HUES6 (cell line): ENCODE measurements at regions not wholly inside any gene's neighbourhood (a gene's known extent, or its start where the extent isn't known, plus 50 kb on each side); places are given as distances from the start of the nearest gene placed in this dataset.
"Not testable (repeated sequence)": the region's sequence is repeated elsewhere in the genome, so short reads cannot be mapped to it uniquely, and the experiment has no call there.

Experiments used
- H3K27ac ChIP-seq: 2 replicates; pipeline ENCODE4 v1.7.0; 2013; ENCODE audit warnings: low read depth, mild to moderate bottlenecking, low read length, inconsistent platforms
- H3K27me3 ChIP-seq: 2 replicates; pipeline ENCODE4 v1.6.1; 2013; ENCODE audit warnings: low read length; ENCODE audit not compliant: control insufficient read depth, insufficient read depth
- H3K36me3 ChIP-seq: 2 replicates; pipeline ENCODE4 v1.6.1; 2013; ENCODE audit warnings: low read length; ENCODE audit not compliant: control insufficient read depth, insufficient read depth
- H3K4me1 ChIP-seq: 2 replicates; pipeline ENCODE4 v1.6.1; 2013; ENCODE audit warnings: low read length; ENCODE audit not compliant: control insufficient read depth, insufficient read depth
- H3K4me3 ChIP-seq: 2 replicates; pipeline ENCODE4 v1.5.1; 2013; ENCODE audit warnings: low read depth, low read length
- H3K9ac ChIP-seq: one replicate; pipeline ENCODE4 v1.6.1; 2013; ENCODE audit warnings: mild to moderate bottlenecking, low read length
- H3K9me3 ChIP-seq: 2 replicates; pipeline ENCODE4 v1.6.1; 2013; ENCODE audit warnings: low read depth, low read length; ENCODE audit not compliant: control insufficient read depth, insufficient read depth

DNA sequence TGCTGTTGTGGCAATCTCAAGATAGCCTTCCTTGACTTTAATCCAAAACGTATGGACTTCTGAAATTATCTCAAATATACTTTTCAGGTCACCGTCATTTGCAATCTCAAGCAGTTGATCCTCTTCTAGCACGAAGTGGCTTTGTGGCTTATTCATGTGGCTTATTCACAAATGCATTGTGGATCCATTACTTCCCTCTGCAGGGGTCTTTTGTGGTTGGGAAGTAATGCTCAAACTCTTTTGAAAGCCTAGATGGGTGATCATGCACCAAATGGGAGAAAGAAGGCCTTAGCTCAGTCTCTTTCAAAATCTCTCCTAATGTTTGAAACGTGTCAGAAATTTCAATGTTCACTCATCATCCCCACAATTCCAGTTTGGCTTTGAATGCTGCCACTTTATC lies 597.2 kb upstream of the CDH10 start:
- Histone ChIP-seq H3K36me3 (no peaks in the 10 kb centered on the region), H3K4me1 (peaks cover 4% of the 10 kb centered on the region), H3K9me3 (no peaks in the 10 kb centered on the region), H3K9ac (no peak overlapping the region), H3K27me3 (no peaks in the 10 kb centered on the region), H3K4me3 (no peak overlapping the region), H3K27ac (no peak overlapping the region)

DNA sequence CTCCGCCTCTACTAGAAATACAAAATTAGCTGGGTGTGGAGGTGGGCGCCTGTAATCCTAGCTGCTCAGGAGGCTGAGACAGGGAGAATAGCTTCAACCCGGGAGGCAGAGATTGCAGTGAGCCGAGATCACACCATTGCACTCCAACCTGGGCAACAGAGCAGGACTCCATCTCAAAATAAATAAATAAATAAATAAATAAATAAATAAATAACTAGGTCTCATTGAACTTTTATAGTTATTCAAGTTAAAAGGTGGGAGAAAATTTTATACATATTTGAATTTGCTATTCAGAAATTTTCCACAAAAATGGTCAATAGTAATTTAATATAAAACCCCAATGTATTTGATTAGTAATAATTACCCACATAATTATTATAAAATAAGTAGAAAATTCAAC lies 593.9 kb upstream of the CDH10 start:
- H3K27ac ChIP-seq, H3K4me3 ChIP-seq, H3K27me3 ChIP-seq, H3K36me3 ChIP-seq, H3K4me1 ChIP-seq, H3K9me3 ChIP-seq, H3K9ac ChIP-seq: not testable (repeated sequence)

DNA sequence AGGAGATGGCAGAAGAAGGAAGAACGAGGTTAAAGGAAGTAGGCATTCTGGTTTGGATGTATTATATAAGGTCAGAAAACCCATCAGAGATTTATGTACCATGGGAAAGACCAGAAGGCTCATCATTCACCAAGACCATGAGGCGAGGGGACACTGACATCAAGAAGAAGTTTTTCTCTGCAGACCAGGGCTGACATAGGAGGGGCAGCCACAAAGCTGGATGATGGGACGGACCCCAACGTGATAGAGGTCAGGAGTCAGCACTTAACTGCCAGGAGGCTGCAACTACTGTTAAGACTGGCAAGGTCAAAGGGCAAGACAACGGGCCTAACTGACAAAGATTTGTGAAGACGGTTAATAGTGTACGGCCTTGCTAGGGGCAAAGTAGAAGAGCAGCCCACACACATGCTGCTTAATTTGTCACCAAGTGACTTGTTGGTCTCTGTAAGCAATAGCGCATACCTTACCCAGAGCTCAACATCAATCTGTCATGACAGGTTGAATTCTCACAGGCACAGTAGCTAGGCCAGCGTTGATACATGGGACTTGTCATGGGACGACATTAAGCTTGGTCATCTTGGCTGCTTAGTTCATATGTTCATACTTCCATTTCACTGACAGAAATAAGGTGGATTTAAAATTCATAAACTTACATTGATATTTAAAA lies 579.7 kb upstream of the CDH10 start:
- H3K9ac ChIP-seq = no peak overlapping the region
- no peaks in the 10 kb centered on the region for H3K27me3 ChIP-seq
- H3K36me3 ChIP-seq = no peaks in the 10 kb centered on the region
- H3K9me3 ChIP-seq = no peaks in the 10 kb centered on the region
- H3K27ac ChIP-seq = no peak overlapping the region
- no peak overlapping the region for H3K4me3 ChIP-seq
- H3K4me1 ChIP-seq = no peaks in the 10 kb centered on the region

DNA sequence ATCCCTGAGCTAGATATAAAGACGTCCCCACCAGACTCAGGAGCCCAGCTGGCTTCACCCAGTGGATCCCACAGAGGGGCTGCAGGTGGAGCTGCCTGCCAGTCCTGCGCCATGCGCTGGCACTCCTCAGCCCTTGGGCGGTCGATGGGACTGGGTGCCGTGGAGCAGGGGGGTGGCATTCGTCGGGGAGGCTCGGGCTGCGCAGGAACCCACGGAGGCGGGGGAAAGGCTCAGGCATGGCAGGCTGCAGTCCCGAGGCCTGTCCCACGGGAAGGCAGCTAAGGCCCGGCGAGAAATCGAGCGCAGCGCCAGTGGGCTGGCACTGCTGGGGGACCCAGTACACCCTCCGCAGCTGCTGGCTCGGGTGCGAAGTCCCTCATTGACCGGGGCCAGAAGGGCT lies 555.1 kb upstream of the CDH10 start:
- not testable (repeated sequence) for H3K9me3 ChIP-seq, H3K36me3 ChIP-seq, H3K27me3 ChIP-seq, H3K27ac ChIP-seq, H3K4me3 ChIP-seq, H3K4me1 ChIP-seq, H3K9ac ChIP-seq

DNA sequence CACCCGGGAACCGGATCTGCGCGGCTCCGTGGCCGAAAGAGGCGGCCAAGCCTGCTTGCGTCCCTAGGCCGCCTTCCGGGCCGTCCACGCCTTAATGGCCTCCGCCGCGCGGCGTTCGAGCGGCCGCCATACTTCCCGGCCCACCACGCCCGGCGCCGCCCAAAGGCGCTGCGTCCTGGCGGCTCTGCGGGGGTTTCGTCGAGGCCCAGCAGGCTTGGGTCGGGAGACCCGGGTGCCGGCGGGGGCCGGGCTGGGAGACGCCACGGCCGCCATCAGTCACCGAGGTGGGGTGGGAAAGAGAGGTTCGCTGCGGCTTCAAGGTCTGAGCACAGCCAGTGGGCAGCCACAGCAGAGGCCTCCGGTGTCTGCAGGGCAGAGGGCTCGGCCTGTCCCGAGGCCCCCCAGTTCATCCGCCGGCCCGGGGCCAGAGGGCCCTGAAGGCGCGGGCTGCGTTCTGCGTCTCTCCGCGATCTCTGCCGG lies 545.8 kb upstream of the CDH10 start:
- Histone ChIP-seq H3K4me1 (no peaks in the 10 kb centered on the region), H3K9ac (no peak overlapping the region), H3K27ac (no peak overlapping the region), H3K27me3 (no peaks in the 10 kb centered on the region), H3K9me3 (no peaks in the 10 kb centered on the region), H3K36me3 (no peaks in the 10 kb centered on the region), H3K4me3 (no peak overlapping the region)

DNA sequence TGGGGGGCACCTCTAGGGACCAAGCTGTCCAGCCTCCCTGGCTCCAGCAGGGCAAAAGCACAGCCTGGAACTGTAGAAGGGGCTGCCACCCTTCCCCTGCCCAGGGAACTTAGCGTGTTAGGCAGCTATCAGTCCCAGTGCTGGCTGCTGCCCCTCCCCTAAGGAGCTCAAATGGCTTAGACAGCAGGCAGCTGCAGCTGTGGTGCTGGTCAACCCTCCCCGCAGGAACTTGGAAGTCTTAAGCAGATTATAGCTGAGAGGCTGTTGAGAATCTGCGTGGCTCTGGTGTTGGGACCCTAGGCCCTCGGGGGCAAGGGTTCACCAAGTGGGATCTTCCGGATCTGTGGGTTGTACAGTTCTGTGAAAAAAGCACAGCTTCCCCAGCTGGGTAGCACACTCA lies 536.5 kb upstream of the CDH10 start:
- Histone ChIP-seq H3K27ac (no peak overlapping the region), H3K9me3 (peaks cover 2% of the 10 kb centered on the region; the same call in 1 of the 2 replicates), H3K36me3 (no peaks in the 10 kb centered on the region), H3K9ac (no peak overlapping the region), H3K4me3 (no peak overlapping the region), H3K27me3 (no peaks in the 10 kb centered on the region), H3K4me1 (no peaks in the 10 kb centered on the region)

DNA sequence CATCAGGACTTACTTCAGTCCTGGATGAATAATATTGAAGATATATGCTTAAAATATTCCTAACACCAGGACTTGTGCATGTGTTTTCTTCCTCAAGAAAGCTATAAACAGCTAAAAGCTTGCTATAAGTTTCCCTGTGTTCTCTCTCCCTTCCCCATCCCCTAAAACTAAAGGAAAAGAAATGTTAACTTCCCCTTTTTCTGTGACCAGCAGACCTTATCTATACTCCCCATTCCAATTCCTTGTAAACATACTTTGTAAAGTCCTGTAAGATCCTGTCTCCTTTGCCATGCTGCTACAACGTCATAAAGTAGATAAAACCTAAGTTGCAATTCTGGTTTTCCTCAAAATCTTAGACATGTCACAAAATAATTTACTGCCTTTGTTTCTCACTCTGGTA lies 517.8 kb upstream of the CDH10 start:
- not testable (repeated sequence) for H3K4me1 ChIP-seq, H3K27ac ChIP-seq, H3K9ac ChIP-seq, H3K27me3 ChIP-seq, H3K9me3 ChIP-seq, H3K4me3 ChIP-seq, H3K36me3 ChIP-seq

DNA sequence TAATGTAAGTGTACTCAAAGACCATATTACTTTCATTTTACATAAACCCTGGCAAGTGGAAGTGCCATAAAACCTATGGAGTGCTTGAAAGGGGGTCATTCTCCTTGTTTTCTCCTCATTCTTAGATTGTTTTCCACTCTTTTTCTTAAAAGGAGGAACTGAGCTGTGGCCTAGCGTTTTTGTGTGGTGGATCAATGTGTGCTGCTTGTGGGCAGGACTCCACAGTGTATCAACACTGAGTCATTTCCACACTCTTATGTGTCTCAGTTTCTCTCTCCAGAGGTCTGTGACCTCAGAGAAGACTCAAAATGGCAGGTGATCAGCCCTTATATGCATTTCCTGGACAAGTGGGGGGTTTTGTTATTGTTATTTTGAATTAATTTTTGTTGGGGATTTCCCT lies 516.1 kb upstream of the CDH10 start:
- Histone ChIP-seq H3K9ac (no peak overlapping the region), H3K27me3 (no peaks in the 10 kb centered on the region), H3K9me3 (0 out of 2 replicates have a peak, but pooled peaks cover 6% of the 10 kb centered on the region), H3K36me3 (no peaks in the 10 kb centered on the region), H3K27ac (no peak overlapping the region), H3K4me3 (no peak overlapping the region), H3K4me1 (no peaks in the 10 kb centered on the region)

DNA sequence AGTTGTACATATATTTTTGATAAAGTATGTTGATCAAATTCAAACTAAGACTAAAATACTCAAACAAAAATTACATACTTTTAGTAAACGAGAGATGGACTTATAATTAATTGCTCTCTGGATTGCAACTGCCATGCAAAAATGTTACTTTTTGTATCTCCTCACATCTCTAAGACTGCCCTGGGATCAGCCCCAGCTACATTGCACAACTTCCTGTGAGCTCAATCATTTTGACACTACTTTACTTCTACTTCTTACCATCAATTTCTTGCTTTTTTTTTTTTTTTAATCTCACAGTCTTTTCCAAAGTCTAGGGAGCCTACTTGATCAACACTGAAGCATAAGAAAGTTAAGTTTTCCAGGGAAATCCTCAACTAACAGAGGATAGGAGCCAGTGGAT lies 506.0 kb upstream of the CDH10 start:
- H3K4me1 ChIP-seq = no peaks in the 10 kb centered on the region
- no peaks in the 10 kb centered on the region for H3K27me3 ChIP-seq
- H3K9me3 ChIP-seq = no peaks in the 10 kb centered on the region
- H3K27ac ChIP-seq = no peak overlapping the region
- no peaks in the 10 kb centered on the region for H3K36me3 ChIP-seq
- H3K9ac ChIP-seq = no peak overlapping the region
- no peak overlapping the region for H3K4me3 ChIP-seq

DNA sequence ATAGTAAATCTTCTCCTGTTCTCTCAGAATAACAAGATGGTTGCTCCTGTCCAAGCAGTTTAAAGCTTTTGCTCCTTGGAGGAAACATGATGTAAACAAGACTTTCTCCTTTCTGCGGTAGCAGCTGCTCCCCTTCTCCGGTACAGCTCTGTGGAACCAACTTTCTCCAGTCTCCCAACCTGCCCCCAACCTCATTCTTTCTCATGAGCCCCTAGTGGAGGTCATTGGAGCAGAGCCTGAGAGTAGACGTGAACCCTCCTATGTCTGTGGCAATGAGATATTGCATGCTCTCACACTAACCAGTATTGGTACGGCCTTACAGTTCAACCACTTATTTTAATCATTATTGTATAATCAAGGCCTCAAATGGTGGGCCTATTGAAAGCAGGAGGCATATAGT lies 483.8 kb upstream of the CDH10 start:
- Histone ChIP-seq H3K36me3 (no peaks in the 10 kb centered on the region), H3K27ac (no peak overlapping the region), H3K9ac (no peak overlapping the region), H3K4me1 (no peaks in the 10 kb centered on the region; the same call in 1 of the 2 replicates), H3K4me3 (no peak overlapping the region), H3K27me3 (no peaks in the 10 kb centered on the region), H3K9me3 (peaks cover 8% of the 10 kb centered on the region; the same call in 1 of the 2 replicates)

DNA sequence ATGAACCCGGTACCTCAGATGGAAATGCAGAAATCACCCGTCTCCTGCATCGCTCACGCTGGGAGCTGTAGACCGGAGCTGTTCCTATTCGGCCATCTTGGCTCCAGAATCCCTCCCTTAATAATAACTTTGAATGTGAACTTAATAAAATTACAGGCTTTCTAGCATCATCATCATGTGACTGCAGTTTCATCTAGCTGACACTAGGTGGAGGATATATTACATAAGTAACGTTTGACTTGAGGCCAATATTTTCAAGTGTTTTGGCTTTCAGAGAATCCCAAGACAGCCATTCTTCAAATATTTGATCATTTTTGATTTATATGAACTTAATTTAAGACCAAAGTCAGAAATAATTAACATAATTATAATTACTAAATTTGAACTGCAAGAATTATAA lies 474.9 kb upstream of the CDH10 start:
- Histone ChIP-seq H3K9me3 (peaks cover 6% of the 10 kb centered on the region; the same call in 1 of the 2 replicates), H3K9ac (no peak overlapping the region), H3K4me3 (no peak overlapping the region; the same call in 1 of the 2 replicates), H3K27ac (no peak overlapping the region), H3K36me3 (no peaks in the 10 kb centered on the region), H3K4me1 (no peaks in the 10 kb centered on the region), H3K27me3 (no peaks in the 10 kb centered on the region)

DNA sequence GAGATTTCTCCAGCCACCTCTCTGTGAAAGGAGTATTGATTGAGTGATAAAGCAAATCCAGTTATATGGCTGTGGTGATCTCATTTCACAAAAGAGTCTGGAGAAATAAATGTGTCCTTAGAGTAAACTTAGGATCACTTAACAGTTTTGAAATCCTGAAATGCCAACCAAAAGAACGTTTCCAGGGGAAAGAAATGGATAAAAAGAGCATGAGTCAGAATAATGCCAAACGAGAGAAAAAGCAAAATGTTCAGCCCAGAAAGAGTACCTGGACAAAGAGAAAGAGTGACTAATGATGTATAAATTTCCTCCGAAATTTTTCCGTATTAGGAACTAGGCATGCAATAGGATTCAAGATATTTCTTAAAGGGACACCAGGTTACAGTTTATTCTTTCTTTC lies 463.1 kb upstream of the CDH10 start:
- Histone ChIP-seq H3K36me3 (no peaks in the 10 kb centered on the region), H3K4me3 (no peak overlapping the region), H3K4me1 (no peaks in the 10 kb centered on the region), H3K27me3 (no peaks in the 10 kb centered on the region), H3K9ac (no peak overlapping the region), H3K27ac (no peak overlapping the region), H3K9me3 (no peaks in the 10 kb centered on the region)
